Gastroesophageal sphincter (tissue), 4 donors: ENCODE measurements at regions not wholly inside any gene's neighbourhood (a gene's known extent, or its start where the extent isn't known, plus 50 kb on each side); places are given as distances from the start of the nearest gene placed in this dataset.

Source experiments
- ATAC-seq: fragments of 150-250 bp; one replicate; pipeline ENCODE4 v1.9.1; 2016; ENCODE audit warnings: mild to moderate bottlenecking, moderate library complexity
- H3K27ac ChIP-seq, 4 donors: fragments of 200-600 bp; sonication (generic) in 3 of 4; 1 replicate in 3 of 4; 2 replicates in 1 of 4; pipeline ENCODE4 v1.5.1; 2016 to 2019
- H3K27me3 ChIP-seq: fragments of 200-600 bp; sonication (generic); one replicate; pipeline ENCODE4 v1.5.1; 2019
- H3K36me3 ChIP-seq, 2 donors: fragments of 200-600 bp; sonication (generic); one replicate each; pipeline ENCODE4 v1.5.1; 2019; ENCODE audit warnings: control low read depth in 1 of 2
- H3K4me1 ChIP-seq, 3 donors: fragments of 200-600 bp; sonication (generic); 1 replicate in 2 of 3; 2 replicates in 1 of 3; pipeline ENCODE4 v1.5.1; 2016 to 2019; ENCODE audit warnings: control low read depth in 2 of 3
- H3K4me3 ChIP-seq, 2 donors: fragments of 200-600 bp; sonication (generic); one replicate each; pipeline ENCODE4 v1.5.1; 2019; ENCODE audit warnings: mild to moderate bottlenecking in 1 of 2, moderate library complexity in 1 of 2
- H3K9me3 ChIP-seq, 3 donors: fragments of 200-600 bp; sonication (generic); one replicate each; pipeline ENCODE4 v1.5.1; 2017 to 2019; ENCODE audit warnings: control low read depth in 2 of 3
- EP300 ChIP-seq: sonication (generic); formaldehyde crosslinking; IDR thresholded peaks from one replicate; pipeline ENCODE4 v1.6.1; 2017; ENCODE audit warnings: antibody characterized with exemption, mild to moderate bottlenecking
- POLR2A ChIP-seq, 2 donors: fragments of 450-650 bp; IDR thresholded peaks; one replicate each; pipeline ENCODE4 v1.6.1; 2017; ENCODE audit warnings: antibody characterized with exemption in 2 of 2, mild to moderate bottlenecking in 2 of 2, moderate library complexity in 1 of 2
- POLR2AphosphoS5 ChIP-seq: sonication (generic); formaldehyde crosslinking; IDR thresholded peaks from one replicate; pipeline ENCODE4 v1.6.1; 2017; ENCODE audit warnings: antibody characterized with exemption
- WGBS, 2 donors: methylation state at CpG; one replicate each; pipeline ENCODE4 v1.1.5; 2018; ENCODE audit warnings: low coverage in 1 of 2; 5-methylcytosine and 5-hydroxymethylcytosine counted together
- TF ChIP-seq, protein P1 (sequence below), 4 experiments: fragments of 200-600 bp in 2 of 4; fragments of 450-650 bp in 2 of 4; sonication (generic) in 1 of 4; IDR thresholded peaks; one replicate each; pipeline ENCODE4 v1.5.1; 2017 to 2019; ENCODE audit warnings: antibody characterized with exemption in 4 of 4, mild to moderate bottlenecking in 2 of 4, moderate library complexity in 2 of 4

DNA sequence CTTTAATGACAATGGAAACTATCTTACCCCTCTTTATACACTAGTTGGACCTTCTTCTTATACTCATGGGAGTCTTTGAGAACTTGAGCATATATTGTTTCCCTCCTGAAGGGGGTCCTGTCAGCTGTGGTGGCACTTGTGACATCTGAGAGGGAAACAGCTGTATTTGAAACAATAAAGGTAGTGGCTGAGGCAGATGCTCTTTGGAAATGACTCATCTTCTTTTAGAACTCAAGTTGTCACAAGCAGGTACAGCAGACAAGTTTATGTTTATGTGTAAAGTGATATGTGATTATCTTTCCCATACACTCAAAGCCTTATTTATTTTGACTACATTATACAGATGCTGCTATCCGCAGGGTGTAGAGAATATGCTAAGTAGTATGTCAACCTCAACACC lies 220.0 kb upstream of the GRM7 start:
- Histone ChIP-seq H3K27me3 (no peaks in the 10 kb centered on the region), H3K4me1 (no peaks in the 10 kb centered on the region), H3K36me3 (no peaks in the 10 kb centered on the region), H3K27ac (no peak overlapping the region), H3K9me3 (no peaks in the 10 kb centered on the region), H3K4me3 (no peak overlapping the region)
- TF ChIP-seq POLR2AphosphoS5 (no peak), EP300 (no peak), POLR2A (IDR thresholded peaks at IDR 0.05) (no peak)
- TF ChIP-seq, protein P1, sequence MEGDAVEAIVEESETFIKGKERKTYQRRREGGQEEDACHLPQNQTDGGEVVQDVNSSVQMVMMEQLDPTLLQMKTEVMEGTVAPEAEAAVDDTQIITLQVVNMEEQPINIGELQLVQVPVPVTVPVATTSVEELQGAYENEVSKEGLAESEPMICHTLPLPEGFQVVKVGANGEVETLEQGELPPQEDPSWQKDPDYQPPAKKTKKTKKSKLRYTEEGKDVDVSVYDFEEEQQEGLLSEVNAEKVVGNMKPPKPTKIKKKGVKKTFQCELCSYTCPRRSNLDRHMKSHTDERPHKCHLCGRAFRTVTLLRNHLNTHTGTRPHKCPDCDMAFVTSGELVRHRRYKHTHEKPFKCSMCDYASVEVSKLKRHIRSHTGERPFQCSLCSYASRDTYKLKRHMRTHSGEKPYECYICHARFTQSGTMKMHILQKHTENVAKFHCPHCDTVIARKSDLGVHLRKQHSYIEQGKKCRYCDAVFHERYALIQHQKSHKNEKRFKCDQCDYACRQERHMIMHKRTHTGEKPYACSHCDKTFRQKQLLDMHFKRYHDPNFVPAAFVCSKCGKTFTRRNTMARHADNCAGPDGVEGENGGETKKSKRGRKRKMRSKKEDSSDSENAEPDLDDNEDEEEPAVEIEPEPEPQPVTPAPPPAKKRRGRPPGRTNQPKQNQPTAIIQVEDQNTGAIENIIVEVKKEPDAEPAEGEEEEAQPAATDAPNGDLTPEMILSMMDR (IDR thresholded peaks at IDR 0.05): no peak
- WGBS, 2 donors: 83 to 100% methylated on average over 1 of the region's 1 CpG
- no peak for ATAC-seq

DNA sequence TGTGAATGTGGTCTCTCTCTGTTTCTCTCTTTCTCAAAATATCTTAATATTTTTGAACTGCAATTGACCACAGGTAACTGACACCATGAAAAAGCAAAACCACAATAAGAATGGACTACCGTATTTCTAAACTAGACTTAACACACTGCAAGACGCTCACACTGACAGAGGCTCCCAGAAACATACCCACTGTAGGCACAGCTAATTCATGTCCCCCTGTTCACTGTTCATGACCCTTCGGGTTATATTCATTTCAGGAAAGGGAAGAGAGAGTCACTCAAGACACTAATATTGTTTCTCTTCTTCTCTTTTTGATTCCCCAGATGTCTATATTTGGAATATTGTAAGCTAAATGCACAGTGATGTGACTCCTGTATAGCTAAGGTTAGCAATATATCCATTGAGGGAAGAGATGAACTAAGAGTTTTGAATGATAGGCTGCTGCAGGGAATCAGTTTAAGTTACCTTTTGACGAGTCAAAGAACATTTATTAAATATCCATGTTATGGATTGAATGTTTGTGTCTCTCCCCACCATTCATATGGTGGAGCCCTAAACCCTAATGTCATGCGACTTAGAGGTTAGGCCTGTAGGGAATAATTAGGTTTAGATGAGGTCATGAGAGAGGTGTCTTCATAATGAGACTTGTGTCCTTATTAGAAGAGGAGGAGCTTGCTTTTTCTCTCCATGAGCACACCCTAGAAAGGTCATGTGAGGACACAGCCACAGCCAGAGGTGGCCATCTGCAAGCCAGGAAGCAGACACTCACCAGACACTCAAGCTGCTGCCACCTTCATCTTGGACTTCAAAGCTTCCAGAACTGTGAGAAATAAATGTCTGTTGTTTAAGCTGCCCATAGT lies 216.6 kb upstream of the GRM7 start:
- ATAC-seq: no peak
- WGBS, 2 donors: 77 to 81% methylated on average over 4 to 5 of the region's 5 CpGs
- Histone ChIP-seq H3K27ac (no peak overlapping the region), H3K9me3 (no peaks in the 10 kb centered on the region), H3K36me3 (no peaks in the 10 kb centered on the region), H3K4me3 (no peak overlapping the region), H3K27me3 (no peaks in the 10 kb centered on the region), H3K4me1 (no peaks in the 10 kb centered on the region)
- TF ChIP-seq POLR2AphosphoS5: no peak
- TF ChIP-seq POLR2A (IDR thresholded peaks at IDR 0.05): no peak
- TF ChIP-seq, protein P1 (IDR thresholded peaks at IDR 0.05): no peak
- TF ChIP-seq EP300: no peak

DNA sequence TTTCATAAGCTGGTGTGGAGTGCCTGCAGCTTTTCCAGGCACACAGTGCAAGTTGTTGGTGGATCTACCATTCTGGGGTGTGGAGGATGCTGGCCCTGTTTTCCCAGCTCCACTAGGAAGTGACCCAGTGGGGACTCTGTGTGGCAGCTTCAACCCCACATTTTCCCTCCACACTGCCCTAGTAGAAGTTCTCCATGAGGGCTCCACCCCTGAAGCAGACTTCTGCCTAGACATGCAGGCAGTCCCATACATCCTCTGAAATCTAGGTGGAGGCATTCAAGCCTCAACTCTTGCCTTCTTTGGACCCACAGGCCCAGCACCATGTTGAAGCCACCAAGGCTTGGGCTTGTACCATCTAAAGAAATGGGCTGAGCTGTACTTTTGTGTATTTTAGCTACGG lies 206.2 kb upstream of the GRM7 start:
- no peak for ATAC-seq
- Histone ChIP-seq H3K36me3 (no peaks in the 10 kb centered on the region), H3K4me1 (no peaks in the 10 kb centered on the region), H3K9me3 (peaks cover 0 to 19% (median 0%) of the 10 kb centered on the region in 3 donors), H3K27me3 (no peaks in the 10 kb centered on the region), H3K4me3 (no peak overlapping the region), H3K27ac (no peak overlapping the region)
- TF ChIP-seq EP300: no peak
- TF ChIP-seq, protein P1 (IDR thresholded peaks at IDR 0.05): no peak
- TF ChIP-seq POLR2AphosphoS5: no peak
- no peak for TF ChIP-seq POLR2A (IDR thresholded peaks at IDR 0.05)
- no CpG with 5 or more reads among the region's 1 CpG for WGBS, 2 donors

DNA sequence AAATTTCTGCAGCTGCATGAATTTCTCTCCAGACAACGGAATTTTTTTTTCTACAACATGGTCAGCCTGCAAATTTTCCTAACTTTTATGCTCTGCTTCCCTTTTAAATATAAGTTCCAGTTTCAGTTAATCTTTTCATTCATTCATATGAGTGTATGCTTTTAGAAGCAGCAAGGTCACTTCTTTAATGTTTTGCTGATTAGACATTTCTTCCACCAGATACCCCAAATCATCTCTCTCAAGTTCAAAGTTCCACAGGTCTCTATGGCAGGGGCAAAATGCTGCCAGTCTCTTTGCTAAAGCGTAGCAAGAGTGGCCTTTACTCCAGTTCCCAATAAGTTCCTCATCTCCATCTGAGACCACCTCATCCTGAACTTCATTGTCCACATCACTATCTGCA lies 205.6 kb upstream of the GRM7 start:
- Histone ChIP-seq H3K4me3 (no peak overlapping the region), H3K36me3 (no peaks in the 10 kb centered on the region), H3K4me1 (no peaks in the 10 kb centered on the region), H3K27ac (no peak overlapping the region), H3K27me3 (no peaks in the 10 kb centered on the region), H3K9me3 (peaks cover 0 to 19% (median 0%) of the 10 kb centered on the region in 3 donors)
- no peak for ATAC-seq
- WGBS, 2 donors: 70 to 75% methylated on average over 2 of the region's 2 CpGs
- TF ChIP-seq, protein P1 (IDR thresholded peaks at IDR 0.05): no peak
- TF ChIP-seq POLR2A (IDR thresholded peaks at IDR 0.05) (no peak), EP300 (no peak), POLR2AphosphoS5 (no peak)

DNA sequence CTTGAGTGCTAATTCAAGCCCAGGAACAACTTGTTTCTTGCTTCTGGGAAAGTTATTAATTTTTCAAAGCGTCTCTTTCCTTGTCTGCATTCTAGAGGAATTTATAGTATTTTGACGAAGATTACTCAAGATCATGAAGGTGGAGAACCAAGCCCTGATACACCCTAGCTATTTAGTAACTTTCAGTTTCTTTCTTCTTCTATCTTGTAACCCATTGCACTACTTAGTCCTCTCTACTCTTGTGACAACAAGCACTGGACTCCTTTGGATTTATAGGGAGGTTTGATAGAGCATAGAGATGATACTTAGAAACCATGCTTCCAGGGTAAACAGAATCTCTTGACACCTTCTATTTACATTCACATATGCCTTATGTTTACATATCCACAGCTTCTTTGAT lies 203.3 kb upstream of the GRM7 start:
- Histone ChIP-seq H3K27me3 (no peaks in the 10 kb centered on the region), H3K9me3 (peaks cover 0 to 19% (median 0%) of the 10 kb centered on the region in 3 donors), H3K4me3 (no peak overlapping the region), H3K36me3 (no peaks in the 10 kb centered on the region), H3K27ac (no peak overlapping the region), H3K4me1 (no peaks in the 10 kb centered on the region)
- WGBS, 2 donors: 70 to 79% methylated on average over 2 of the region's 2 CpGs
- ATAC-seq: no peak
- TF ChIP-seq POLR2AphosphoS5: no peak
- TF ChIP-seq POLR2A (IDR thresholded peaks at IDR 0.05): no peak
- no peak for TF ChIP-seq EP300
- TF ChIP-seq, protein P1 (IDR thresholded peaks at IDR 0.05): no peak
